ENCODE measurements at regions not wholly inside any gene's neighbourhood (a gene's known extent, or its start where the extent isn't known, plus 50 kb on each side); places are given as distances from the start of the nearest gene placed in this dataset.
"Not testable (repeated sequence)": the region's sequence is repeated elsewhere in the genome, so short reads cannot be mapped to it uniquely, and the experiment has no call there.

DNA sequence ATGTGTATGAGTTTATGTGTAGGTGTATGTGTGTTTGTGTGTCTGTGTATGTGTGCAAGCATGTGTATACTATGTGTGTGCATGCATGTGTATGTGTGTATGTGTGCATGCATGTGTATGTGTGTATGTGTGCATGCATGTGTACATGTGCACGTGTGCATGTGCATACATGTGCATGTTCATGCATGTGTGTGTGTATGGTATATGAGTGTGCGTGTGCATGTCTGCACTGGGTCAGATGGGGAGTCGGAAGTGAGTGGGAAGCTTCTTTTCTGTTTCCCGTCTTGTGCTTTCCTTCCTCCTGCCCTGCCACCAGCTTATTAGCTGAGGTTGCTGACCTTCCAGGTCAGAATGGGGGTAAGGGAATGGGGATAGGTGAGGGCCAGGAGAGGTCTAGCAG is 174.7 kb downstream of the MAP2K4 start:
- DNase-seq (ENCODE audit: low read depth) = no peak

DNA sequence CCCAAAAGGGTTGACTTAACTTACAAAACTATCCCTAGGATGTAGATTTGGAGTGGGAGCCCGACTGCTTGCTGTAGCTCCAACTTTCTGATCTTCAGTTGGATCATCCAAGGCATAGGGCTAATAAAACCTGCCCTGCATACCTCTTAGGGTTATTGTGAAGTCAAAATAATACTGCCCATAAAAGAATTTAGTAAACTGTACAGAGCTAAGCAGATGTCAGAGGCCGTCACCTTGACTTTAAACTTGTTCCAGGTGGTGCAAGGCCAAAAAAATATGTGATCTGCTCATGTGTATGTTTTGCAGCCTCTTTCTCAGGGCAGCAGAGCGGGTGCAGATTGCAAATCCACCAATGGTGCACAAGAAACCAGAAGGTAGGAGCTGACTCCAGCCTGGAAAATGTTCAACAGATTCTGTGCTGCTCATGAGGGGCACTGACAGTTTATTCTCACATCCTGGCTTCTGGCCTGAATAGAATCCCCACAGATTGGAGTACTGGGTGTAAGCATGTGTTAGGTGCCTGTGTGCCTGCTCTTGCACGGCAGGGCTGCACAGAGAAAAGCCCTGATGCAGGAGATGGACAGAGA is 180.7 kb downstream of the MAP2K4 start:
- no peak for DNase-seq (ENCODE audit: low read depth)

DNA sequence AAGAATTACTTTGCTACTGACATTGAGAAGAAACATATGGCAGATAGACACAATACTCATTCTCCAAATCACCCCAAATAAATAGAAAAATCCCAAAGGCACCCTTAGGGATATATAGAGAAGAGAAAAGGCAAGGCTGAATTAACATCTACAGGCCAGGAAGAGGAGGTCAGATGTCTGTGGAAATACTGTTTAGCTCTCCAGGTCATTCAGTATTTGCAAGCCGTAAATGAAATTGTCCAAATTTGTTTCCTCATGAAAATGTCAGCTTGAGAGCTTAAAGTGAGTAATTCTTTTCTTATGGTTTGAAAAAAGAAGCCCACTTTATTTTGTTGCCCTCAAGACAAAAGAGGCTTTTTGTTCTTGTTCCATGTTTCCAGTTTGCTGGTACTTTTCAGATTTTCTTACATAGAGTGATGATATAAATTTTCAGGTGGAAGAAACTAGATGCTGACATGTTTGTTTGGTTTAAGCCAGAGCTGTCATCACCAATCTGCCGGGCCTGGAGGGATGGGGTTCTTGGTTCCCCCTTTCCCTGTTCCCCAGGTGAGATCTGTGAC is 189.0 kb downstream of the MAP2K4 start:
- DNase-seq (ENCODE audit: low read depth) = no peak

DNA sequence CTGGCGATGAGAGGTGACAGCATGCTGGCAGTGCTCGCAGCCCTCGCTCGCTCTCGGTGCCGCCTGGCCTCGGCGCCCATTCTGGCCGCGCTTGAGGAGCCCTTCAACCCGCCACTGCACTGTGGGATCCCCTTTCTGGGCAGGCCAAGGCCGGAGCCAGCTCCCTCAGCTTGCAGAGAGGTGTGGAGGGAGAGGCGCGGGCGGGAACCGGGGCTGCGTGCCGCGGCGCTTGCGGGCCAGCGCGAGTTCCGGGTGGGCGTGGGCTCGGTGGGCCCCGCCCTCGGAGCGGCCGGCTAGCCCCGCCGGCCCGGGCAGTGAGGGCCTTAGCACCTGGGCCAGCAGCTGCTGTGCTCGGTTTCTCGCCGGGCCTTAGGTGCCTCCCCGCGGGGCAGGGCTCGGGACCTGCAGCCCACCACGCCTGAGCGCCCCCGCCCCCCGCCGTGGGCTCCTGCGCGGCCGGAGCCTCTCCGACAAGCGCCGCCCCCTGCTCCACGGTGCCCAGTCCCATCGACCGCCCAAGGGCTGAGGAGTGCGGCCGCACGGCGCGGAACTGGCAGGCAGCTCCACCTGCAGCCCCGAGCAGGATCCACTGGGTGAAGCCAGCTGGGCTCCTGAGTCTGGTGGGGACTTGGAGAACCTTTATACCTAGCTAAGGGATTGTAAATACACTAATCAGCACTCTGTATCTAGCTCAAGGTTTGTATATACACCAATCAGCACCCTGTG is 200.2 kb downstream of the MAP2K4 start:
- not testable (repeated sequence) for DNase-seq (ENCODE audit: low read depth)

DNA sequence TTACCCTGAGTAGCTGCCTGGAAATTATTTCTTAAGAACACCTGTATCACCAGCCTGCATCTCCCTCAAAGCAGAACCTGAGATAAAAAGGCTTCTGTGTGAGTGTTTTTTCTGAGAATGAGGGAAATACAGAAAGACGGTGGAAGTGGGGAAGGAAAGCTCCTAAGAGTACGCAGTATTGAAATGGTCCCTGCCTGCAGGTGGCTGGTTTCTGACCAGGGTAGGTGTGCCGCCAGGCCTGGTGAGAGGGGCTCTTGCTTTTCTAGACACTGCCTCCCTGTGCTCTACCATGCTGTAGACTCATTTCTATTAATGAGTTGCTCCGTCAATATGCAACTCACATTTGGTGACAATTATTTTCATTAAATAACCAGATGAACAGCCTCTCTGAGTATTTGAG is 201.7 kb downstream of the MAP2K4 start:
- DNase-seq (ENCODE audit: low read depth) = no peak

DNA sequence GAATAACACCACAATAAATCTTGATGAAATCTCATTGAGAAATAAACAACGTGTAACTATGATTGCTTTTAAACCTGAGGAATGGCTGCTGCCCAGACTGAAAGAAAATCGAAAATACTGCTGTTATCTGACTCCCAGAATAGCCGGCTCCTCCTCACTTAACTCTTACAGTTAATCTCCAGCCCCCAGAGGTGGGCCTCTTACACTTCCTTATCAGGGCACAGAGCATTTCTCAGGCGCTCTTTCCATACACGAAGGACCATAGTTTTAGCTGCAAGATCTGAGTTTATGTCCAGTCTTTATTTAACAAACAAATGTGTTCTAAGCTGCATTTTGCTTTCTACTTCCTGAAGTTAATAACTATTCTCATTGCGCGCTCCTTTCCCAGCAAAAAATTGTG is 206.9 kb downstream of the MAP2K4 start:
- DNase-seq (ENCODE audit: low read depth) = no peak

DNA sequence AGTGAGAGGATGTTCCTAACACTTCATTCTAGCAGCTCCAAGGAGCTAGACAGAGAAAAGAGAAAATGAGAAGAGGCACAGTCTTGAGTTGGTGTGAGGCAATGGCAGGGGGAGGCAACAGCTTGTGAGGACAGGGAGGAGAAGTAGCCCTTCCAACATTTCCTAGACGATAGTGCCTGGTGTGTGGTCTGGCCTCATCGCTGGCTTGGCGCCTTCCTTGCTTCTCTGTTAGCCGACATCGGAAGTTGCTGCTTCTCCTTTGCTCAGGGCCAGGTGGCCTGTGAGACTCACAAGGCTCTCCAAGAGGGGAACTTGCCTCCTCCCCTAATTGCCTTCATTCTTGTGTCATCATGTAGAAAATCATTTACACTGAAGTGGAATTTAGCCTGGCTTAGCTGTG is 208.7 kb downstream of the MAP2K4 start:
- DNase-seq (ENCODE audit: low read depth) = no peak

DNA sequence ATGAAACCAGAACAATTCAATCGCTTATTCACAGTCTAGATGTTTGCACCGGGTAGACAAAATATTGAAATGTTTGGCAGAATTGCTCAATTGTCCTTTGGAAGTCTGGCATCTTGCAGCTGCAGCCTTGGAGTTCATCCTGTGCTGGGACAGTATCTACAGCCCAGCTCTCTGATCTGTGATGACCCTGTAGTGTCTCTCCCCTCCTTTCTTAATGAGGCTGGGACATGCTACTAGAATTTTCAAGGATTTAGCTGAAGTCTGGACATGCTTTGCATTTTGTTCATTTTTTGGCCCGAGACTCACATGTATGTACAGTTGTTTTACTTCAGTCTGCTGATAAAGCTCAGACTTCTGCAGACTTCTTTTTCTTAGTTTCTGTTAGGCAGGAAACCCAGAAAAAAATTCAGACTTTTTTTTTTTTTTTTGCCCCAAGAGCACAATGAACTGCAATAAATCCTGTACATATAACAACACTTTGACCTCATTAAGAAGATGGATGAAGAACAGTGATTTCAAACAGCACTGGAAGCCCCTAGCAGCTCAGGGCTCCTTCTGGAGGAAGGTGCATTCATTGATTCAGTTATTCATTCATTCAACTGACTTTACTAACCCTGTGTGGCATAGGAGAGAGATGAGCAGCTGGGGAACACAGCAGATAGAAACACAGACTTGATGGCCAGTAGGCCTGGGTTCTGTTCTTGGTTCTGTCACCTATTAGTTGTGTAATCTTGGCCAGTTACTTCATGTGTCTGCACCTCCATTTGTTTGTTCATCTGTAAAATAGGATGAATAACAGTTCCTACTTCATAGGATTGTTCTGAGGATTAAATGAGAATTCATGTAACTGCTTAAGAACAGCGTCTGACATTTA is 210.0 kb downstream of the MAP2K4 start:
- DNase-seq (ENCODE audit: low read depth) = no peak

DNA sequence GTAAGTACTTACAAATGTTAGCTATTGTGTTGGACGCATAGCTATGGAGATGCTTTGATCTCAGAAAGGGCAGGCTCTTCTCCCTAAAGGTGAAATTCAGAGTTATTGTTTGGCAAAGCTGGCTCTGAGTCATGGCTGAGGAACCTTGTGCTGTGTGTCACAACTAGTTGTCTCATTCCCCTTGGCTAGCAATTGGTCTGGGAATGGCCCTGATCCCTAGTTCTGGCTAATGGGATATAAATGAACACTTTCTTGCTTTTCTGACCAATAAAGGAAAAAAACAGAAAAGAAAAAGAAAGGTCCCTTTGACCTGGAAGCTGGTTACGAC is 210.6 kb downstream of the MAP2K4 start:
- no peak for DNase-seq (ENCODE audit: low read depth)

DNA sequence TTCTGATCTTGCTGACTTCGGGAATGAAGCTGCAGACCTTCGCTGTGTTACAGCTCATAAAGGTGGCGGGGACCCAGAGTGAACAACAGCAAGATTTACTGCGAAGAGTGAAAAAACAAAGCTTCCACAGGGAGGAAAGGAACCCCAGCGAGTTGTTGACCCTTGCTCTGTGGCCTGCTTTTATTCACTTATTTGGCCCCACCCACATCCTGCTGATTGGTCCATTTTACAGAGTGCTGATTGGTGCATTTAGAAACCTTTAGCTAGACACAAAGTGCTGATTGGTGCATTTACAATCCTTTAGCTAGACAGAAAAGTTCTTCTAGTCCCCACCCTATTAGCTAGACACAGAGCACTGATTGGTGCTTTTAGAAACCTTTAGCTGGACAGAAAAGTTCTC is 218.3 kb downstream of the MAP2K4 start:
- DNase-seq (ENCODE audit: low read depth) = not testable (repeated sequence)

DNA sequence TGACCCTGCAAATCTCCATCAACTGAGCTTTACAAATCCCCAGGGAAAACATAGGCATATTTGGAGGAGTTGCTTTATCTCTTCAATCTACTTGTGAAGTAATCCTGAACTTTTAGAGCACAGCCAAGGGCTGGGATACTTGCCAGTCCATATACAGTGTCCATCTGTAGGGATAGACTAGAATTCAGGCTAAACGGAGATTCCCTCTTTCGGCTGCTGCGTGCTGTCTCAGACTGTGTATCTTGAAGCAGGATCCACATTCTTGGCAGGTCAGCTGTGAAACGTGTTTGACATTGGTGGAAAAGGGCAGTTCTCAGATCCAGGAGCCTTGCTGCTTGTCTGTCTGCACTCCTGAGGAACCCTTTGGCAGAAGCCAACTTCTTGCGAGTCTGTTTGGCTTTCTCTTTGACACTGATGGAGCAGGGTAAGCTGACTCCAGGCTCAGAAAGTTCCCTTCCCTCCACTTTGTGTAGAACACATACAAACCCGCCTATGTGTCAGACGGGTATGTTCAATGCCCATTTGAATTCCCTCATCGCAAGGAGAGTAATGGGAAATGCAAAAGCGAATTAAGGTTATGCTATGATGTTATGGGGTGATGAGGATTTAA is 221.8 kb downstream of the MAP2K4 start:
- no peak for DNase-seq (ENCODE audit: low read depth)

DNA sequence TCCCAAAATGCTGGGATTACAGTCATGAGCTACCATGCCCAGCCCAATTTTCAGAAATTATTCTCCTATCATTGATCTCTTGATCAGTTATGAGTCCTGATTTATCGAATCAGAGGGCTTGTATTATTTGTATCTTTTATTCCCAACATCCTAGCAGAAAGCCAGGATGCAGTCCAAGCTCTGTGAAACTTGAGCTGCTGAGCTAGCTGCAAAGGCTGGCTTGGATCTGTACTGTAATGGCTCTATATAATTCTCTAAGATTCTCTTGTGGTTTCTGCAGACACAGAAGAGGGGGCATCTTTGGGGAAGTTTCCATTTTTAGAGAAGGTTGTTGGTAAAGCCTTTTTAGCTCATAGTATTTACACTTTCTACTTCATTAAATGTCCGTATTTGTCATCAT is 227.1 kb downstream of the MAP2K4 start:
- no peak for DNase-seq (ENCODE audit: low read depth)

DNA sequence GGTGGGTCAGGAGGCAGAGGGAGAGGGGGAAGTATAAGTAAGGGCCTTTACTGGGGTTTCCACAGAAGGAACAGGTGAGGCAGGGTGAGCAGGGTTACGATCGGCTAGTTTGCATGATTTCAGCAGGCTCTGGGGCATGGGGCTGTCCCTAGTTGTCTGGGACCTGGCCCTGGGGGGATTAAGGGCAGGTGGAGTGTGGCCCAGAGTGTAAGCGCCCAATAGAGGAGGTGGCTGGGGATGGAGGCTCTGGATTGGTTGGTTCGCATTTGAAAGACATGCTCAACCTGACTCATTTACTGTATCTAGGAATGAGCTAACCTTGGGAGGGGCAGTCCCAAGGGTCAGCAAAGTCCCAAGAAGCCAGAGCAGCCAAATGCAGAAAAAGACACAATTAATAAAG is 230.3 kb downstream of the MAP2K4 start:
- no peak for DNase-seq (ENCODE audit: low read depth)

DNA sequence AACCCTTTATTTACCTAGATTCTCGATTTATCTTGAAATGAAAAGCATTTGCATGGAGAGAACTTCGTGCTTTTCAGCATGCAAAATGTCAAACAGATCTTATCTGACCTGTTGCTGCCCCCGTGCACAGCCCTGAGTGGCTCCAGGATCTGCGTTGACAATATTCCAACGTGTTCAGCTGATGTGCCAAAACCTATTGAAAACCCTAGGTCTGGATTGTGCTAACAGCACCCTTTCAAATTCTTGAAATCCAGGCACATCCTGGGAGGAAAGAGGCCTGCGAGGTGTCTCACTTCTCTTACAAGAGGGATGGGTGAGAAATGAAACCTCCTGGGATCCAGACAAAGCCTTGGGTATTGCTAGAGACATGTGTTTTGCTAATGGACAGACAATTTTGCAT is 231.8 kb downstream of the MAP2K4 start:
- no peak for DNase-seq (ENCODE audit: low read depth)

DNA sequence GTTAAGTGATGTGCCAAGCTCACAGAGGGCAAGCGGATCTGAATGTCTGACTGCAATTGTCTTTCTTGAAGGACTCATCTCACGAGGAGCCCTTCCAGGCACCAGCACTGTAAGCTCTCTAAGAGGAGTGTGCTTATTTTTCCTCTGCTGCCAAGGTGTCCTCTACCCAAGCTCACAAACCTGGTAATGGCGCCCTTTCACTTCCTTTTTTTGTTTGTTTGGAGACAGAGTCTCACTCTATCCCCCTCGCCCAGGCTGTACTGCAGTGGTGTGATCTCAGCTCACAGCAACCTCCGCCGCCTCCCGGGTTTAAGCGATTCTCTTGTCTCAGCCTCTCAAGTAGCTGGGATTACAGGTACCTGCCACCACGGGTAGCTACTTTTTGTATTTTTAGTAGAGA is 233.8 kb downstream of the MAP2K4 start:
- no peak for DNase-seq (ENCODE audit: low read depth)

DNA sequence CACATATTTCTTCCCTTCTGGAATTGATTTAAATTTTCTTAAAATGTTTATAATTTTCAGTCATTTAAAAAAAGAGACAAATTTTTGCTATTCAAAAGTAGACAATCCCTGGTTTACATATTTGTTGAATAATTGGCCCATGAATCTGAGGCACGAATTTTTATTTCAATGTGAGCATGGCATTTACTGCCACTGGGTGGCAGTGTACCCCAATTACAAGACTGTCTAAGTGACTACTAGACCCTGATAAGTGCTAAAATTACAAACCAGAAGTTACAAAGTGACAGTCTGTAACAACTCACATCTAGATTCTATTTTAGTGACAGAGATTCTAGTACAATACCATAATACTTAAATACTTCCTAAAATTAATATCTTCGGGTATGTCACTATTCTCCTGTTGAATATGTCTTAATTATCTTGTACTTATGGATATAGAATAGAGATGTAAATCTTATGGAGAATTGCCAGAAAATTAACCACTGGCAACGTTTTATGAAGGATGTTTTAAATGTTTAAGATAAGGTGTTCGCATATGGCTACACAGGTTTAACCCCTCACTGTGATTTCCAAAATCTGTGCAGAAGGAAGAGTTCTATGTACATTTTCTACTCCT is 235.8 kb downstream of the MAP2K4 start:
- DNase-seq (ENCODE audit: low read depth) = peak; percentile 4

DNA sequence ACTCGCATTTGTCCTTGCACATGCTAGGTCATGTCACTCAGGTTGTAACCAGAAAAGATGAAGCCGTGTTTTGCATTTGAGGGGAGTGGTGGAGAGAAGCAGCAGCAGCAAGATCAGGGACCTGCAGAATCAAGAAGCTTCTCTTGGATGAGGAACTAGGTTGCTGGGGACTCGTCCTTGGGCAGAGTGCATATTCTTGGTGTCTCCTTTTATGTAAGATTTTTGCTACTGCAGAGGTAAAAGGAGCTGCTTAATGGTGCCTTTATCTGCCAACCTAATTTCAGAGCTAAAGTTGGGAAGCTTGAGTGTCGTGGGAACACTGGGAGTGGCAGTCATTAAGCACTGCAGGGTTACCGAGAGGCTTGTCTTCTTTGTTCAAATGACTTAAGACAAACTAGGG is 236.5 kb downstream of the MAP2K4 start:
- DNase-seq (ENCODE audit: low read depth) = no peak

DNA sequence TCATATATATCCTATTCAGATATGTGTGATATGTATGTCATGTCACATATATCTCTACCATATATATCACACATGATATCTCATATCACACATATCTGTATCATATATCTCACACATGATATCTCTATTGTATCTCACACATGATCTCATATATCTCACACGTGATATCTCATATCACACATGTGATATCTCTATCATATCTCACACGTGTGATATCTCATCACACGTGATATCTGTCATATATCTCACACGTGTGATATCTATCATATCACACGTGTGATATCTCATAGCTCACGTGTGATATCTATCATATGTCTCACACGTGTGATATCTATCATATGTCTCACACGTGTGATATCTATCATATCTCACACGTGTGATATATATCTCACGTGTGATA is 240.7 kb downstream of the MAP2K4 start:
- DNase-seq (ENCODE audit: low read depth) = no peak

DNA sequence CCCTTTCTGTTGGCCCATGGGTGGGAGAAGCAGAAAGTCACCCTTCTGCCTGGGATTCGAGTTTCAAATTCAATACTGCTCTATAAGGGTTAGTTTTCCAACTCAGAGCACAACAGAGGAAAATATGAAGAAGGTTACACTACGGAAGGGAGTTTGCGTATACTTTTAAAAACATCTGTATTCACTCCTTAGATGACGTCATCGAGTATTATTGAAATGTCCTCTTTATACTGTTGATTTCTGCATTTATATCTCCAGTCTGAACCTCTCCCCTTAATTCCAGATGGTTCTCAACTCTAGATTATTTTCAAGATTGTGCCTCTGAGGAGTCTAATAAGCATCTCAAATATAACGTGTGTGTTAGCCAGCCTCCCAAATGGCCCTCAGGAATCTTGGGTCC is 249.1 kb downstream of the MAP2K4 start:
- no peak for DNase-seq (ENCODE audit: low read depth)

DNA sequence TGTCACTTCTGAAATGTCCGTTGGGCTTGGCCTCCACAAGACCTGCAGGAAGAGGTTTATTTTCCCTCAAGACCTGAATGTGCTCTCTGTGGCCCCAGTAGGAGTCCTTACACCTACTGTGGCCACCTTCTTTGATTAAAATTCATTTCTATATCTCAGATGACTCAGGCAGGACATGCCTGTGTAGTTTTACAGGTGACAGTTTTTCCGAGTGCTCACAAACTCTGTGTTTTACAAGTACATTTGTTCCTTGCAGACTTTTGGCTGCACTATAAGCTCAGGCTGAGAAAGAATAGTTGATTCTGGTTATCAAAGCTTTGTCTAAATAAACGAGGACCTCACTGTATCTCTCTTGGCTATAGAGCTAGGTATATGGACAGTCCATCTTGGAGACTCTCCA is 257.1 kb downstream of the MAP2K4 start:
- no peak for DNase-seq (ENCODE audit: low read depth)

DNA sequence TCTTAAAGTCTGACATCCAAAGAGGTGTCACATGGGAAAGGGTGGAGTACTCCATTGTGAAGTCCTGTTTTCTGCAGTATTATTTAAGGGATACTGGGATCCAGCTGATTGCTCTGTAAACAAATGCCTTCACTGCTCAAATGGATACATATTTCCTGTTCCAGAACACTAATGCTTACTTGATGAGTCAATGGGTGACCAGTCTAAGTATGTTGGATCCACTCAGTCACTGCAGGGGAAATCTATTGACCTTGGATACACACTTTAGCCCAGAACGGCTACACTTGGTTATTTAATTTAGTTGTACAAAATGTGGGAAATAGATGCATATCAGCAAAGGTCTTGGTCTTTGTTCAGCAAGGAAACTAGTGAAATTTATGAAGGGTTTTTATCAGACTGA is 261.4 kb downstream of the MAP2K4 start:
- DNase-seq (ENCODE audit: low read depth) = no peak

DNA sequence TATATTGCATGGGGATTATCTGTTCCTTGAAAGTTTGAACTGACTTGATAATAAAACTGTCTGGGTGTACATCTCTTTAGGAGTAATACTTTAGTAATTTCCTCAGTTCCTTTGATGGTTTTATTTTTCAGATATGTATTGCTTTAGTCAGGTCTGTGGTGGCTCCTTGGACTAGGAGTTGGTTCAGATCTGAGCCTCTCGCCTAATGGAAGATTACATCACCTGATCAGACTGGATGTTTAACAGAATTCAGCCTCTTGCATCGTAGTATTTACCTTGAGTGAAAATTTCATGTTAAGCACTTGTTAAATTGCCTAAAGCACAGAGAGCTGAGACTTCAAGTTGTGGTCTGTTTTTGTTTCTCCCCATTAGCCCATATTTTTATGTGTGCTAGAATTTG is 267.3 kb downstream of the MAP2K4 start:
- DNase-seq (ENCODE audit: low read depth) = no peak

Measured in activated T-cell treated with anti-CD3 and anti-CD28 coated beads for 48 hours (primary cell).